ENCODE measurements at regions not wholly inside any gene's neighbourhood (a gene's known extent, or its start where the extent isn't known, plus 50 kb on each side); places are given as distances from the start of the nearest gene placed in this dataset.

DNA sequence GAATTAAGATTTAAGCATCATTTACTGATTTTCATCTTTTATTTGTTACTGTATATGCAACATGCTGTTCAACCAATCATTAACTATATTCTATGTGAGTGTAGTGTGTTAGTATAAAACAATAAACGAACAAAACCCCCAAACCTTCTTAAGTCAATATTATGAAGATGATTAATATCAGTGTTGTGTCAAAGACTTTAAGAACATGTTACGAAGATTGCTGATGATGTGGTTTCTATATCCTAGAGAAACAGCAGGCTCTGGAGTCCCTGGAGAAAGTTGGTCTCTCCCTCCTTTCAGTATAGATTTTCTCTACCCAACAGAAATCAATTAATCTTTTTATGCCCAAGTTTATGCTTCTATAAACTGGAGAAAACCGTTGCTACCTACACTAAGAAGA is 393.8 kb upstream of the HSF2 start:
- no peak for DNase-seq (ENCODE audit: low read depth in 2 of 2)

DNA sequence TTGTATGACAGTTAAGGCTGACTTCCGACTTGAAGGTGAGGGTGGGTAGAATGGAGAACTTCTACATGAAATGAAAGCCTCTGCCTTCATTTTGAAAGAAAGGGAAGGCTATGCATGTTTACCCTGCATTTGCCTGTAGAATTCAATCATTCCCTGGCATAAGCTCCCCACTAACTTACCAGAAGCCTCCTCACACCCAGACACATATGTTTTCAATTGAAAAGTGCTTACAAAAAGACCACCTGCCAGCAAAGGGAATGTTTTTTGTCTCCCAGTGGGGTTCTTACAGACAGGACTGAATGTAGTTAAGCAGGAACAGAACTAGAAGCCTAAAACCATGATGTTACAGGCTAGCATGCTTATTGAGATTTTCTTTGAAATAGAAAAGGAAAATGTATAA is 392.1 kb upstream of the HSF2 start:
- DNase-seq (ENCODE audit: low read depth in 2 of 2): no peak

DNA sequence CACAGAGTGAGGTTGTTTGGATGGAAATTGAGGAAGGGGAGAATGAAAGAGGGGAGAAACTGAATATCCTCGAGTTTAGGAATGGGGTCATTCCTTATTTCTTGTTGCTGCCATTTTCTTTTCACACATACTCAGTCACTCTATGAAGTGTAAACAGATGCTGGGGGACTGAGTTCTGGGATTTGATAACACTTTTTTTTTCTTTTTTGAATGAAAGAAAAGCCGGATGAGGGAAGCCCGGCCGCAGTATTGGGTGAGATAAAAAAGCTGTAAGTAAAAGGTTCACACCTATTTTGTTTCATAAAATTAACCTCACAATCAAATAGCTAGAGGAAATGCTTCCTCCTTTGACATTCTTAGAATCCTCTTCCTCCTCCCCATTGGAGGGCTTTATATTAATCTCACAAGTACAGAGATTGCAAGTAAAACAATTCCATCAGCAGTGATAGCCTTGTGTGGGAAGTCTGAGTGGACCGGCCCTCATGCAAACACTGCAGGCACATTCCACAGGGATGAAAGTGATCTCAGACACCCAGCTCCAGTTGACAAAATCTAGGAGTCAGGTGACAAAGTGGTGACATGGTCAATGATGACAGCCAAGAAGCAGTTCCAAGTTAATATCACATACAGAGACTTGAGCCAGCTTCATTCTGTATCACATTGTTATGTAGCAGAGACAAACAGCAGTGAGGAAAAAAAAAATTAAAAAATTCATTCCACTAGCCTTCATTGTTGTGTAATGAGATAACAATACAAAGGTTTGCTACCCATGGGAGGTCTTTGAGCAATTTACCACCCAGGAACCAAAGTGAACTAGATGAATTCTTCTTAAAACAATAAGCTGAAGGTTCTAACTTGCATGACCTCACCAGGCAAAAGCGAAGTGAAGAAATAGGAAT is 391.1 kb upstream of the HSF2 start:
- no peak for DNase-seq (ENCODE audit: low read depth in 2 of 2)

DNA sequence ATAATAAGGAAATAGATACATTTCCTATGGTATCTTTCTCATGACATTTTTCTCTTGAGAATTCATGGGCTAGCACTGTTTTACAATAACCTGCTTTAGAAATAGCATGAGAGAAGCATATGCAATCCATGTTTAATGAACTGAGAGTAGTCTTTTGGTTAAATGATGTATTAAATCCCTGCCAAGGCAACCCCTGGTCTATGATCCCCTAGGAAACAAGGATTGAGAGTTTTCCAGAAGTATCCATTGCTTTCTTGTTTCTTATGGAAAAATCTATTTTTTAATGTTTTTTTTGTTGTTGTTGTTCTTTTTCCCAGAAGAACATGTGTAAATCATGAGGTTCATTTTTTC is 390.5 kb upstream of the HSF2 start:
- DNase-seq (ENCODE audit: low read depth in 2 of 2): no peak

DNA sequence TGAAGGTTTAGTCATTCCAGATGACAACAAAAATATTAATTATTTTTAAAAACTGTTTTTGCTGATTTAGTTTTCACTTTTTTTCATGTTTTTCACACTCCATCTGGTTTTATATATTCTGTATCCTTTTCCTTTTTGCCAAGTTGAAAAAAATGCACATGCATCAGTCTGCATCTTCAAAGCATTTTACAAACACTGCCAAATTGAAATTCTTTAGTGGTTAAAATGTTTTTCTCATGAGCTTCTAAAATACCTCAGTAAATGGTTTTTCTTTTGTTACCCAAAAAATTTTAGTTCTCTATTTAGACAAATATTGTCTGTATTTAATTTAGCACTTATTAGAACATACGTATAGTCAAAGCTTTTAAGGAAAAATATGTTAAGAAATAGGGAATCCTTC is 386.9 kb upstream of the HSF2 start:
- DNase-seq (ENCODE audit: low read depth in 2 of 2): no peak

DNA sequence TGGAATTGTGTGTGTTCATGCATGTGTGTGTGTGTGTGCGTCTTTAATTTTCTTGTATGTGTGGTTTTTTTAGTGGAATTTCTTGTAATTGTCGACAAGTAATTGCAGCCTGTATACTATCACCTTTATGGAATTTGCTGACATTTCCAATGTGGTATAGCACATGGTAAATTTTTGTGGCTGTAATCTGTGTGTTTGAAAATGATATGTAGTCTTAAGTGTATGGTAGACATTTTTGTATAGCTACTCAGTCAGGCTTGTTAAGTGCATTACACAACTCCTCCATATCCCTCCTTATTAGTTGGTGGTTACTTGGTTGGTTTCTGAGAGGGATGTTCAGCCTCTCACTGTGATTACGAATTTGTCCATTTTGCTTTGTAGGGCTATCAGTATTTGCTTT is 384.5 kb upstream of the HSF2 start:
- no peak for DNase-seq (ENCODE audit: low read depth in 2 of 2)

DNA sequence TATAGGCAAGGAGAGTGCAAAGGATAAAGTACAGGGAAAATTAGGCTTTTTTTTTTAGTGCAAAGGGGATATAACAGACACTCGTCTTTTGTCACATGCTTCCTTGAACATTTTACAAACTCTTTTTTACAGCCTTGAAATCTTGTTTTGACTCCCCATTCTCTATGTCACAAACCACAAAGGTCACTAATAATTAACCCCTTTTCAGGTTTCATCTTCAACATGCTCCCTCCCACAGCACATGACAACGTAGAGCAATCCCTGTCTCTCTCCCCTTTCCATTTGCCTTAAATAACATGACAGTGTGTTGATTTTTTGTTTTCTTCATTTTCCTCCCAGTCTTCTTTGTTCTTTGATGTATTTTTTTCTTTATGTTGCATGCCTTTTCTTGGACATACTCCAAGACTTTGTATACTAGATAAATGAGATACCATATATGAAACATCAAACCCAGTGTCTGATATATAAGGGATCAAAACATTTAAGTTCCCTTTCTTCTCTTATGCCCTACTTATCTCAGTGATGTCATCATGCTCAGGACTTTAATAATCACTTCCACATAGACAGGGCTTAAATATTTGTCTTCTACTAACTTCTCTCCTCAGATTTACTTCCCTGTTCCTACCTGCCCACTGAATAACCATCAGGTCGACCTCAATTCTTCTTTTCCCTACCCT is 378.7 kb upstream of the HSF2 start:
- no peak for DNase-seq (ENCODE audit: low read depth in 2 of 2)

DNA sequence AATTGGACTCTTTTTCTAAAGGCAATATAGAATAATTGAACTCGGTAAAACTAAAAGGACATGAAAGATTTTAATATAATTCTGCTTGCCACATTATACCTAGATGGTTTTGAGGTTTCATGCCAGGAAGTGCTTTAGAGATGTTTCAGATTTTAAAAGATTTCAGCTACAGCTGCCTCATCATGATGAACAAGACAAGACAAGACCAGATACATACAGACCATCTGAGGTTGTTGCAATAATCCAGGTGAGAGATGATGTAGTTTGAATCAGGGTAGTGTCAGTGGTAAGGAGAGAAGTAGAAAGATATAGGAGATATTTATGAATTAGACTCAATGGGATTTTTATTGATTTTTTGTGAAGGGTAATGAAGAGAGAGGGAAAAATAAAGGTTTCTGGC is 374.3 kb upstream of the HSF2 start:
- no peak for DNase-seq (ENCODE audit: low read depth in 2 of 2)

DNA sequence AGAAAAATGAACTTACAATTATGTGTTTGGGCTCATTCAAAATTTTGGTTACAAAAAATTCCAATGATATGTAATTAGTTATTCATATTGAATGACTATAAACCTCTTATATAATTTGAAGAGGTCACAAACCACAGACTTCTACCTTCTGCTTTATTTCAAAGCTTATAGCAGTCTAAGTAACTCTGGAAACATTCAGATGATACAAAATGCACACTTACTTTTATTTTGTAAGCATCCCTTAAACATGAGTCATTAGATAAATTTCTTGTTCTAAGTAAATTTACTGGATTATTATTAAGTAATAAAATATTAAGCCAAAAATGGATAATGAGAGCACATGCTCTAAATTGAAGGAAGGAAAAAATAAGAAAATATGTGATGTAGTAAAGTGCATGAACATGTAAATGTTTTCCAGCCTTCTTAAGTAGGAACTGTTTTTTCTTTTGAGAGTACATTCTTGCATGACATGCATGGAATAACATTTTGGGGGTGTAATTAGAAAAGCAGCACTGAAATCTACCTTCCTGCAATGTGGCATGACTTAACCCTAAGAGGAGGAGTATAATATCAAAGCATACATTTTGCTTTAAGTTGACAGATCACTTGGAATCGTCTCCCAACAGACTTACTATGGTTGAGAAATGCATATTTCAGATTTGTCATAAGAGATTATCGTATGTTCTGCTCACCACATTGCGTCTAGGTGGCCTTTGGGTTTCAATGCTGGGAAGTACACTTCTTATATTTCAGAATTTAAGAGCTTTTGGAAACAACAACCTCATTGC is 372.7 kb upstream of the HSF2 start:
- DNase-seq (ENCODE audit: low read depth in 2 of 2): no peak

DNA sequence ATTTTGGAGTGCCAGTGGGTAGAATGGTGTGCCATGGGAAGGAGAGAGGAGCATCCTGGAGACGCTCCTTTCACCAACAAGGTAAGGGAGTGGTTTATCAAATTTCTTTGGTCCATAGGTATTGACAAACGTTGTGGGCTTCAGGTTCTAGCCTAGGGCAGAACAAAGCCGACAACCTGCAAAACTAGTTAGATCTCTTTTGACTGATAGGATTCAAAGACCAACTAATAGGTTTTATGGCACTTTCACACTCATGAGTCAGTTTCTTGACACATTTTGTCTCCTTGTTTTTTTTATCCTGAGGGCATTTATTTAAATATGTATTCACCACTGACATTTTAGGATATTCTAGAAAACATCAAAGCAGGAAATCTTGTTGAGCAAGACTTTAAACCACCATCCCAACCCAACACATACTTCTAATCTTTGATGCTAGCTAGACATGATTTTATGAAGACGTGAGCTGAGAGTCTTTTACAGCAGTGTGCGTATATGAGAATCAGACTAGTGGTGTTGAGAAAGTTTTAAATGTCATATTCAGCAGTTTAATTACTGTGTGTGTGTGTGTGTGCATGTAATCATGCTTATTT is 370.4 kb upstream of the HSF2 start:
- DNase-seq (ENCODE audit: low read depth in 2 of 2): no peak

DNA sequence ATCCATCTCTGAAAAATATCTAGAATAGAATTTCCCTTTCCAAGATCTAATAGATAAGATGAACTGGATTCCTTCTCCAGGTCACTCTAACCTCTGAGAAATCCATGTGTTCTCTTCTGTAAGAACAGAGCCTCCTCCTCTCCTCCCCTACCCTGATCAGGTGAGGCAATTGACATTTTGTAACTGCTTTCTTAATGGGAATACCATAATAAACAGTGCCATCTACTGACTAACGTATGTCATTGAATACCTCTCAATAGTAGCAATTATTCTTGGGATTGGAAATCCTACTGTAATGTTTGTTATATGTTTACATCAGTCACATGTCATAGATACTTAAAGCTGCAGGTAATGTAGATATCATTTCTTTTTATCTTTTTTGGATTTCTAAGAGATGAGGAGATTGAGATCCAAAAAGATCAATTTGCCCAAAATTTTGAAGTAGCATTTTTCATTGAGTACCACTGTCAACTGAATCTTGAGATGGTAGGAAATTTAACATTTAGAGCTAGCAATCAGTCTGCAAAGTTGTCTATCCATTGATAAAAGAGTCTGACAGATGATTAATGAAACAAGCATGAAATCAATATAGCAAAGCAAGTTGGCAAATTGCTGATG is 365.8 kb upstream of the HSF2 start:
- DNase-seq (ENCODE audit: low read depth in 2 of 2): no peak

DNA sequence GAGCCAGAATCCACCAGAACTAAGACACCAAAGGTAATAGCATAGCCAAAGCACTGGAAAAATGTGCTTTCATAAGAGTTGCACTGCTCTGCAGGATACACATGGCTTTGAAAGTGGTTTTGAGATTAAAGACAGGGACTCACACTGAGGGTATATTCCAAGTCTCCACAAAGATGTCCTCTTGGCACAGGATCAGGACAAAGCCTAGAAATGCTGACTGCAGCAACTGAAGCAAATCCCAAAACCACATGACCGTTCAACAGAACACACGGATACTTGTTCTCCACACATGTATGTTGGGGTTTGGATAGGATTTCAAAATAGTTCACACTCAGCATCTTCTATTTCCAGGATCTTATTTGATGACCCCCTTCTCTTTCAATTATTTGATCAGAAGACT is 364.3 kb upstream of the HSF2 start:
- no peak for DNase-seq (ENCODE audit: low read depth in 2 of 2)

DNA sequence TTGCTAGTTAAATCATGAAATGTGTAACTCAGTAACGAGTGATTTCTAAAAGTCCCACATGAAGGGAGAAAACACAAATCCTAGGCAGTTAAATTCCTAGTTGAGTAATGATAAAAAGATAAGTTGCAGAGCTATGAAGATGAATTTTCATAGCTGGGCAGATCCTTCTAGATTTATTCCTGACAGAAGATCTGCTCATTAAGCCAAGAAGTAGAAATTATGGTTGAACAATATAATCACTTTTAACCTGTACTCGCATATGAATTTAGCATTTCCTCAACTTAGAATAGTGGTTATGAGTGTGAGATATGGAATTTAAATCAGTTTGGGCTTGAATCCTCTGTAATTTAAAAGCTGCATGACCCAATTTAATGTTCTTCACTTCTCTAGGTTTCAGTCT is 359.2 kb upstream of the HSF2 start:
- DNase-seq (ENCODE audit: low read depth in 2 of 2): no peak

DNA sequence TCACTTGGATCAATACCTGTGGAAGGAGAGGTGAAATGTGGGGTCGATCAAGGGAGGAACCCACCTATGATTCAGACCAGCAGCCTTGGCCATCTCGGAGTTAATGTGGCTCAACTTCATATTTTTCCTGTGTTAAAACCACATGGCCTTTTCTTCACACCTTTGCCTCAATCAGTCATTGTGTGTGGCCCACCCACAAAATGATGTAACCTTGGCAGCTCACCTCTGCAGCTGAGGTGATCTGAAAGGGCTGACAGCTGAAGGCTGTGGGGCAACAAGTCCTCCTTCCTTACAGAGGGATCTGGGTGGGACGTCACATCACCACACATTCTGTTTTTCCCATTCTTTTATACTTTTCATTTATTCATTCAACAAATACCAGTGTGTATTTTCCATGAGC is 357.1 kb upstream of the HSF2 start:
- DNase-seq (ENCODE audit: low read depth in 2 of 2): no peak

DNA sequence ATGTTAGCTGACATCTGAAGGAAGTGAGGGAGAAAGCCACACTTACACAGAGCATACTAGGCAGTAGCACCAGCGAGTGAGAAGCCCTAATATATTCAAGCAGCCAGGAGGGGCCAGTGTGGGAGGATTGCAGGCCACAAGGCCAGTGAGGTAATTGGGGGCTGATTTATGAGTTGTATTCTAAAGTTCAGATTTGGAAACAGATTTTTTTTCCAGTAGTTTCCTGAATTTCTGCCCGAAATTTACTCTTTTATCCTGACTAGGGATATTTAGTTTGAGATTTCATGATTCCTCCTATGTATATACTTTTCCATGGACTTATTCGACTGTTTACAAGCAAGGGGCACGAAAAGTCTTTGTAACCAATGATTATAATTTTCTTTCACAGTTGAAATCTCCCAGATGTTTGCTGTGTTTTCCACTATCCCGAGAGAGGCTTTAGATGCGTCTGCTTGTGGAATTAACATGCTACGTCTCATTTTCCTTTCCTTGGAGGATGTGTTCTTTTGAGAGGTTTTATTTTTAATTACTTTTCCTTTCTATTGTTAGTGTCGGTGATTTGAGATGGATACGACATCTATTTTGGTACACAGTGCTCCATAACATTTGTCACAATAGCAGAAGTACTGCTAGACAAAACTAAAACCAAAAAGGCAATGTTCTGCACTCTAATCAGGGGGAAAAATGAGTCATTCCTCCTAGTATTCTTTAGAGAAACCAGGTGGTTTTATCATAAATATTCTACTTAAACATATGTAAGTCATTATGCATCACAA is 356.3 kb upstream of the HSF2 start:
- DNase-seq (ENCODE audit: low read depth in 2 of 2): no peak

DNA sequence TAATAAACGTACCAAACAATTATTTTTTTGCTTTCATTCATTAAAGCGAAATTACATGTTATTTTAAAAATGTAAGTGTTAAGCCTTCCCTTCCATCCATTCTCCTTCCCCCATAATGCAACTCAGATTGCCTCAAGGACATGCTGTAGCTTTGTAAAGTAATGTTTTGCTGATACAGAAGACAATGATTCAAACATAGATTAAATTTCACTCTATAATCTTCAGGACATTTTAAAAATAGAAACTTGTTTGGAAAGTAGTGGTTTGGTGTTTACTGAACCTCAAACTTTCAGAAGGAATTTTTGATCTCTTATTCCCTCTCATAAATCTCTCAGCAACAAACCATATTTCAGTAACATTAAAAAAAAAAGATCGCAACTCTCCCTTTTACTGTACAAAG is 350.9 kb upstream of the HSF2 start:
- DNase-seq (ENCODE audit: low read depth in 2 of 2): no peak

DNA sequence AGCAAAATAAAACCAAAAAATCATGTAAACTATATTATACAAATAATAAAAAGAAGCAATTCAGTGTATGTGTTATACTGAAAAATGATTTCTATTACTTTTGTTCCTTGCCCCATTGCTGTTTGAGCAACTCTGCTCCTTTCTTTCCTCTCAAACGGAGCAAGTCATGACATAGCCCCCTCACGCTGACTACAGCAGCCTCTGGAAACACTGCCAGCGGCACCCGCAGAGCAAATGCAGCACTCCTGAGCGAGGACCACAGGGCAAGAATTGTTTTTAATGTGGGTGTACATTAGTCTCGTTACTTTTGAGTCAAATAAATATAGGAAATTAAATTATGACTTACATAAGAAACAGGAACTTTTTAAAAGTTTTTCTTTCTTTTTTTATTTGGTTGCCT is 350.1 kb upstream of the HSF2 start:
- no peak for DNase-seq (ENCODE audit: low read depth in 2 of 2)

DNA sequence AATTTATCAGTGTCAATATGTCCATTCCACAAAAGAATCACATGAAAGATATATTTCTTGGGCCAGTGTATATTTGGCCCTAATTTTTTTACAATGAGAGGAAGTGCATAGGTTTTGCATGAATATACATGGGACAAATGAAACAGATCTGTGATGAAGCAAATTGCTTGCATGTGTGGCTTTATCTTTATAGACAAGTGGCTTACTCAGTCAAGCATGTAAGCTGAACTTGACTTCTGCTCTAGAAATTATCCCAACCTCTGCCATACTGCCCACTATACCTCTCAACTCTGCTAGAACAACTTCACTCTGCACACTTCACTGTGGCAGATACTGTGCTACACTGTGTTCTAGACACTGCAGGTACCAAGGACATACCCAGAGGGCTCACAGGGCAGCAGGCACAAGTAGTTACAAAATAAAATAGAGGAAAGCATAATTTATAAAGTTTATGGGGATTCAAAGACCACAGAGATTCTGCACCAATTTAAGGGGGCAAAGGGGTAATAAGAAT is 349.2 kb upstream of the HSF2 start:
- no peak for DNase-seq (ENCODE audit: low read depth in 2 of 2)

DNA sequence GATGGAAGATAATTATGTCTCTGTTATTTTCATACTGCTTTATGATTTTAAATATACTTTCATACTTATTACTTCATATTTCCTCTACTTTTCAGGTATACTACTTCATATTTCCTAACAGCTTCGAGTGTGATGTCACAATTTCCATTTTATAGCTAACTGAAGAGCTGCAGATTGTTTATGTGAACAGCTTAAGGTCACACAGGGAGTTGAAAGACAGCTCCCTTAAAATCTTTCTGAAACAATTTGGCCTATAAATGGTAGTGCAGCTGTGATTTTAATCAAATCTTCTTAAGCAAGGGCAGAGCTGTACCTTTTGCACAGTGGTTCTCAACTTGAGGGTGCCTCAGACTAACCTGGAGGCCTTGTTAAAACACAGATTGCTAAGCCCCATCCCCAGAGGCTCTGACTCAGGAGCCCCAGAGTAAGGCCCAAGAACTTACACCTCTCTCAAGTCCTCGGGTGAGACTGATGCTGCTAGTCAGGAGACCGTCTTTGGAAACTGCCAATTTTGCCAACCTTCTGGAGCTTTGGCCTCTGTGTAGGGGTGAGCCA is 347.0 kb upstream of the HSF2 start:
- no peak for DNase-seq (ENCODE audit: low read depth in 2 of 2)

DNA sequence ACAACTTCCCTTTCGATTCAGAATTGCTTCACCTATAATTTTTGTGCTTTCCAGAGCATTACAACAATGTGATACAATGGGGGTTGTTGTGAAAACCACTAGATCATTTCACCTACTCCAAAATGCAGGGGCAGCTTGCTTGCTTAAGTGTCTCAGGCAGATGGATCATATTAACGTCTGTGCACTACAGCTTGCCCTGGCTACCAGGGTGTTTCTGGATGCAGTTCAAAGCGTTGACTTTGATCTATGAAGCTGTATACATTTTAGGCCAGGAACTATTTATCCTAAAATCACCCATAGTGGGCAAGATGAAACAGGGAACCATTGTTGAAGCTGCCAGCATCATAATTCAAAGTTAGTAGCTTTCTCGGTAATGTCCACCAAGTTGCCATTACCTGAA is 339.5 kb upstream of the HSF2 start:
- no peak for DNase-seq (ENCODE audit: low read depth in 2 of 2)

DNA sequence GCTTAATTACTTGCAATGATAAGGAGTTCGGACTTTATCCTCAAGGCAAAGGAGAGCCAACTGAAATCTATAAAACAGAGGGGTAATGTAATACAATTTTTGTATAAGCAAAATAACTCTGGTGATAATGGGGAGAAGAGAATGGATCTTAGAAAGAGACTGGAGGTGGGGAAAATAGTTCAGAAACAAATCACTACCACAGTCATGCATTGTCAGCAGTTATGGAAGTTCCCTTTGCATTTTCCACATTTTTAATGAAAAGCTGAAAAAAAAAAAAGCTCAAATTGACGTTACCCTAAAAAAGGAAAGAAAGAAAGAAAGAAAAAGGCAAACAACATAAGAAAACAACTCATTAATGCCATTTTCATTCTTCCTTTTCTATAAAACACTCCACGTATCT is 337.6 kb upstream of the HSF2 start:
- DNase-seq (ENCODE audit: low read depth in 2 of 2): no peak
